ENCODE measurements at regions not wholly inside any gene's neighbourhood (a gene's known extent, or its start where the extent isn't known, plus 50 kb on each side); places are given as distances from the start of the nearest gene placed in this dataset.

- no peak for TF ChIP-seq CTCF (IDR thresholded peaks at IDR 0.05)
- no peak for TF ChIP-seq POLR2AphosphoS5 (IDR thresholded peaks at IDR 0.05)
These were observed 346.3 kb downstream of the NPHP4 start for GRCh38 chr1:5645929-5646328.

All from prostate gland (tissue), 2 donors.